ENCODE measurements at regions not wholly inside any gene's neighbourhood (a gene's known extent, or its start where the extent isn't known, plus 50 kb on each side); places are given as distances from the start of the nearest gene placed in this dataset.

DNA sequence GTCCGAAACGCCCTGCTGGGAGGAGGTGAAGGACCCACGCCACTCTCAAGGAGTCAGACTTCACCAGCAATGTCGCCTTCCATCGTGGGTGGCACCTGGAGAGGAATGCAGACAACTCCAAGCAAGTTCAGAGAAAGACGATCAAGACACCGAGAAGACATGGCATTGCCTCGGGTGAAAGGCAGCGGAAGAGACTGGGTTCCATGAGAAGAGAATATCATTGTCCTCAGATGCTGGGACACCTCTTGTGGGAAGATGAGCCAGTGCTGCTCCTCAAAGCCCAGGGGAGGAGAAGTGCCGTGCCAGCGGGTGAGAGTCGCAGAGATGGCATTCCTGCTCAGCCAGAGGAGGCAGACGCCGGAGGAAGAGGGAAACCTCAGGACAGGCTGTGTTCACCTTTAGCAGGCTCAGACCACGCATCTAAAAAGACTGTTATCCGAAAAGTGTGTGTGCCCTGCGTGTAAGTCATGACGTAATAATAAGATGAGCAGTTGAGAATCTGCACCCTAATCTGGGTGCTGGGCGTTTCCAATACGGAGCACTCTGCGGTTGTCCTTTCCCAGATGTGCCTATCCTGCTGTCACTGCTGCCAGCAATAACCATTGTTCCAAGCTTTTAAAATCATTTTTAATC lies 144.6 kb upstream of the SPACA7 start:
- no peak for TF ChIP-seq POLR2AphosphoS5 (IDR thresholded peaks at IDR 0.05)
- TF ChIP-seq EP300 (IDR thresholded peaks at IDR 0.05): no peak
